HG02623 (cell line): ENCODE measurements at regions not wholly inside any gene's neighbourhood (a gene's known extent, or its start where the extent isn't known, plus 50 kb on each side); places are given as distances from the start of the nearest gene placed in this dataset.

ENCODE experiments used
- ATAC-seq: cut with Tn5 transposase; IDR thresholded peaks from one replicate; pipeline ENCODE4 v1.9.1; 2021; ENCODE audit warnings: moderate library complexity; ENCODE audit not compliant: unreplicated experiment

GRCh38 chr5:160508780-160509361 is 87.2 kb downstream of the PTTG1 start:
- ATAC-seq = peak; percentile 78

GRCh38 chr5:160511280-160511929 is 89.8 kb downstream of the PTTG1 start:
- ATAC-seq = no peak
